Keratinocyte (primary cell): ENCODE measurements at regions not wholly inside any gene's neighbourhood (a gene's known extent, or its start where the extent isn't known, plus 50 kb on each side); places are given as distances from the start of the nearest gene placed in this dataset.

Experiments used
- DNase-seq: peaks from one replicate; pipeline ENCODE4 v3.0.0-alpha.2; 2011; ENCODE audit warnings: low read depth, missing footprints, low spot score
- FAIRE-seq: peaks from 2 replicates; lab custom pipeline; 2011; peaks lifted over from hg19 to GRCh38; lab: Jason Lieb, UNC
- H2AFZ ChIP-seq: 2 replicates; pipeline ENCODE4 v1.6.0; 2012; ENCODE audit warnings: low read length, control low read depth, inconsistent platforms; ENCODE audit not compliant: control insufficient read depth
- H3K27ac ChIP-seq: 2 replicates; pipeline ENCODE4 v1.5.1; 2011; ENCODE audit warnings: low read length; ENCODE audit not compliant: control insufficient read depth, insufficient read depth
- H3K27me3 ChIP-seq: 3 replicates; pipeline ENCODE4 v1.6.0; 2011; ENCODE audit warnings: low read length; ENCODE audit not compliant: control insufficient read depth, insufficient read depth; ENCODE audit errors: extremely low read depth
- H3K36me3 ChIP-seq, 2 experiments: 2 replicates in 1 of 2; 3 replicates in 1 of 2; pipeline ENCODE4 v1.5.1; 2011; ENCODE audit warnings: low read length in 2 of 2, mild to moderate bottlenecking in 1 of 2; ENCODE audit not compliant: control insufficient read depth in 2 of 2, insufficient read depth in 2 of 2; ENCODE audit errors: extremely low read depth in 1 of 2
- H3K4me1 ChIP-seq: 3 replicates; pipeline ENCODE4 v1.5.1; 2011; ENCODE audit warnings: low read length; ENCODE audit not compliant: control insufficient read depth, insufficient read depth; ENCODE audit errors: extremely low read depth
- H3K4me2 ChIP-seq: 3 replicates; pipeline ENCODE4 v1.6.0; 2011; ENCODE audit warnings: low read depth, low read length; ENCODE audit not compliant: control insufficient read depth, insufficient read depth; ENCODE audit errors: extremely low read depth
- H3K4me3 ChIP-seq, 3 experiments: fragments of 200-600 bp in 1 of 3; sonication (generic) in 1 of 3; 2 replicates in 2 of 3; 3 replicates in 1 of 3; pipeline ENCODE4 v1.5.1; 2011 to 2016; ENCODE audit warnings: low read length in 3 of 3, mild to moderate bottlenecking in 3 of 3, control low read depth in 2 of 3, inconsistent platforms in 1 of 3, low read depth in 1 of 3, mixed read lengths in 1 of 3, mixed run types in 1 of 3, moderate library complexity in 1 of 3; ENCODE audit not compliant: control insufficient read depth in 2 of 3, insufficient read depth in 2 of 3; ENCODE audit errors: extremely low read depth in 1 of 3
- H3K79me2 ChIP-seq: 2 replicates; pipeline ENCODE4 v1.6.0; 2012; ENCODE audit warnings: low read length; ENCODE audit not compliant: control insufficient read depth, insufficient read depth
- H3K9ac ChIP-seq: 3 replicates; pipeline ENCODE4 v1.6.0; 2011; ENCODE audit warnings: low read length; ENCODE audit not compliant: control insufficient read depth, insufficient read depth; ENCODE audit errors: extremely low read depth
- H3K9me1 ChIP-seq: 3 replicates; pipeline ENCODE4 v1.6.0; 2011; ENCODE audit warnings: low read length; ENCODE audit not compliant: control insufficient read depth, insufficient read depth; ENCODE audit errors: extremely low read depth
- H3K9me3 ChIP-seq: 2 replicates; pipeline ENCODE4 v1.5.1; 2012; ENCODE audit warnings: low read depth, low read length; ENCODE audit not compliant: control insufficient read depth
- H4K20me1 ChIP-seq: 3 replicates; pipeline ENCODE4 v1.6.0; 2011; ENCODE audit warnings: low read length; ENCODE audit not compliant: control insufficient read depth, insufficient read depth; ENCODE audit errors: extremely low read depth
- EZH2 ChIP-seq: IDR thresholded peaks from one replicate; pipeline ENCODE4 v1.6.1; 2012; ENCODE audit warnings: inconsistent platforms, mild to moderate bottlenecking, low read length, moderate library complexity
- dilution Hi-C: fragments of 300-500 bp; cut with MboI; formaldehyde crosslinking; loops from one replicate; pipeline ENCODE4 v1.7.0; 2020; ENCODE audit warnings: low sequenced_read_pairs; ENCODE audit not compliant: extremely low pct_ligation_motif_present
- TF ChIP-seq, protein P1 (sequence below), 3 experiments: IDR thresholded peaks in 1 of 3; conservative IDR thresholded peaks in 1 of 3; optimal IDR thresholded peaks in 1 of 3; 2 replicates in 2 of 3; 3 replicates in 1 of 3; pipeline versions ENCODE3 to v1.5.1; 2011; ENCODE audit warnings: low read length in 3 of 3, mild to moderate bottlenecking in 3 of 3, moderate library complexity in 2 of 3, control low read depth in 1 of 3, inconsistent platforms in 1 of 3; ENCODE audit not compliant: insufficient read depth in 2 of 3; ENCODE audit errors: extremely low read depth in 1 of 3

DNA sequence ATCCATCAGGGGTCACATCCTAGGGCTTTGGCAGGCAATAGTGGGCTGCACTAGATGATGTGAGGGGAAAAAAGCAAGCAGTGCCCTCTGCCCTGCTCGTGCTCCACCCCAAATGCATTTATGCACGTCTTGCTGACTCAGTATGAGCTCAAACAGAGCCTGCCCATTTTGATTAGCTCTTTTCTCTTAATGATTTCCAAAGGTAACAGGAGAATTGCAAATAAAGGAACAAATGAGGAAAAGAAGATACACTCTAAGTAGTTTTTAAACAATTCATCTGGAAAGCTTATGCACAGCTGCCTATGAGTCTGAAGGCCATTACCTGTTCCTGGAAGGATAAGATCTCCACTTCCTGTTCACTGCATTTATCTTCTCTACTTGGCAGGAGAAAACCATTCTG is 364.2 kb downstream of the TMEM232 start:
- H3K27ac ChIP-seq, result no peak overlapping the region
- H3K9me3 ChIP-seq, result no peaks in the 10 kb centered on the region
- no peak overlapping the region for H2AFZ ChIP-seq
- DNase-seq, result no peak
- no peaks in the 10 kb centered on the region for H3K36me3 ChIP-seq
- no peaks in the 10 kb centered on the region for H3K9me1 ChIP-seq
- no peaks in the 10 kb centered on the region for H3K79me2 ChIP-seq
- no peaks in the 10 kb centered on the region for H3K27me3 ChIP-seq
- no peaks in the 10 kb centered on the region for H3K4me1 ChIP-seq
- FAIRE-seq, result no peak
- no peak overlapping the region for H3K4me2 ChIP-seq
- H4K20me1 ChIP-seq, result no peaks in the 10 kb centered on the region
- dilution Hi-C loops, result no loop called here
- H3K4me3 ChIP-seq, result no peak overlapping the region
- TF ChIP-seq, protein P1, sequence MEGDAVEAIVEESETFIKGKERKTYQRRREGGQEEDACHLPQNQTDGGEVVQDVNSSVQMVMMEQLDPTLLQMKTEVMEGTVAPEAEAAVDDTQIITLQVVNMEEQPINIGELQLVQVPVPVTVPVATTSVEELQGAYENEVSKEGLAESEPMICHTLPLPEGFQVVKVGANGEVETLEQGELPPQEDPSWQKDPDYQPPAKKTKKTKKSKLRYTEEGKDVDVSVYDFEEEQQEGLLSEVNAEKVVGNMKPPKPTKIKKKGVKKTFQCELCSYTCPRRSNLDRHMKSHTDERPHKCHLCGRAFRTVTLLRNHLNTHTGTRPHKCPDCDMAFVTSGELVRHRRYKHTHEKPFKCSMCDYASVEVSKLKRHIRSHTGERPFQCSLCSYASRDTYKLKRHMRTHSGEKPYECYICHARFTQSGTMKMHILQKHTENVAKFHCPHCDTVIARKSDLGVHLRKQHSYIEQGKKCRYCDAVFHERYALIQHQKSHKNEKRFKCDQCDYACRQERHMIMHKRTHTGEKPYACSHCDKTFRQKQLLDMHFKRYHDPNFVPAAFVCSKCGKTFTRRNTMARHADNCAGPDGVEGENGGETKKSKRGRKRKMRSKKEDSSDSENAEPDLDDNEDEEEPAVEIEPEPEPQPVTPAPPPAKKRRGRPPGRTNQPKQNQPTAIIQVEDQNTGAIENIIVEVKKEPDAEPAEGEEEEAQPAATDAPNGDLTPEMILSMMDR (optimal IDR thresholded peaks at IDR 0.05 in 1 of 3, IDR thresholded peaks at IDR 0.05 in 1 of 3, conservative IDR thresholded peaks at IDR 0.05 in 1 of 3; ENCODE audit: extremely low read depth in 1 of 3, insufficient read depth in 2 of 3, low read length in 3 of 3), result no peak
- no peak for TF ChIP-seq EZH2
- H3K9ac ChIP-seq, result no peak overlapping the region

DNA sequence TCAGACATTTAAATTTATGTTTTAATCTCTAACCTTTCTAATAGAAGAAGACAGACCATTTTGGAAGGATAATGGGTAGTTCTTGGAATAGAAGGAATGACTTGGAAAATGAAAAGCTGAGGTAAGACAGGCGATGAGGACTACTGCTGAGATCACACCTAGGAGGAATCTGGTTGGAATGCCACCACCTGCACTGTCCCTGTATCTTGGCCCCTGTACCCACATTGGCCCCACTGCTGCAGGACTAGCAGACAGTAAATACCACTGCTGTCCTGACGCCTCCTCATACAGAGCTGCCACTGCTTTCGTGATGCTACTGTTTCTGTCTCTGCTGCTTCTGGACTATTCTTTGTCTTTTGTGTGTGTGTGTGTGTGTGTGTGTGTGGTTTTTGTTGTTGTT is 359.8 kb downstream of the TMEM232 start:
- FAIRE-seq (no peak), DNase-seq (no peak)
- Histone ChIP-seq H3K27me3 (no peaks in the 10 kb centered on the region), H3K9me3 (no peaks in the 10 kb centered on the region), H2AFZ (no peak overlapping the region), H3K79me2 (no peaks in the 10 kb centered on the region), H3K9me1 (no peaks in the 10 kb centered on the region), H3K4me2 (no peak overlapping the region), H3K36me3 (no peaks in the 10 kb centered on the region), H3K4me1 (no peaks in the 10 kb centered on the region), H4K20me1 (no peaks in the 10 kb centered on the region), H3K27ac (no peak overlapping the region), H3K4me3 (no peak overlapping the region), H3K9ac (no peak overlapping the region)
- dilution Hi-C loops, result no loop called here
- TF ChIP-seq, protein P1 (optimal IDR thresholded peaks at IDR 0.05 in 1 of 3, IDR thresholded peaks at IDR 0.05 in 1 of 3, conservative IDR thresholded peaks at IDR 0.05 in 1 of 3; ENCODE audit: extremely low read depth in 1 of 3, insufficient read depth in 2 of 3, low read length in 3 of 3), result no peak
- no peak for TF ChIP-seq EZH2
